Muscle of leg (tissue), 3 donors: ENCODE measurements at regions not wholly inside any gene's neighbourhood (a gene's known extent, or its start where the extent isn't known, plus 50 kb on each side); places are given as distances from the start of the nearest gene placed in this dataset.

Source experiments
- DNase-seq: peaks from one replicate; pipeline ENCODE4 v3.0.0; 2013
- H3K27ac ChIP-seq: one replicate; pipeline ENCODE4 v1.5.1; 2013; ENCODE audit warnings: mild to moderate bottlenecking, low read length, control low read depth
- H3K27me3 ChIP-seq: one replicate; pipeline ENCODE4 v1.6.1; 2013; ENCODE audit warnings: low read length; ENCODE audit not compliant: control insufficient read depth, insufficient read depth
- H3K36me3 ChIP-seq: one replicate; pipeline ENCODE4 v1.6.1; 2013; ENCODE audit warnings: low read length; ENCODE audit not compliant: control insufficient read depth, insufficient read depth
- H3K4me1 ChIP-seq: one replicate; pipeline ENCODE4 v1.6.1; 2013; ENCODE audit warnings: low read length; ENCODE audit not compliant: control insufficient read depth, insufficient read depth
- H3K4me3 ChIP-seq: one replicate; pipeline ENCODE4 v1.5.1; 2013; ENCODE audit warnings: low read length, control low read depth
- H3K9me3 ChIP-seq: replicated peaks from 2 replicates; pipeline ENCODE4 v1.6.1; 2013; ENCODE audit warnings: low read depth, low read length; ENCODE audit not compliant: control insufficient read depth
- WGBS: methylation state at CpG from one replicate; pipeline ENCODE4 v1.1.5; 2013; ENCODE audit warnings: missing lambda C conversion rate; ENCODE audit not compliant: insufficient coverage; 5-methylcytosine and 5-hydroxymethylcytosine counted together

- no peaks in the 10 kb centered on the region for H3K9me3 ChIP-seq
- H3K27me3 ChIP-seq = peaks cover 2% of the 10 kb centered on the region
- DNase-seq = no peak
- peaks cover 11% of the 10 kb centered on the region for H3K4me1 ChIP-seq
- no peaks in the 10 kb centered on the region for H3K36me3 ChIP-seq
- H3K27ac ChIP-seq = no peak overlapping the region
- no peak overlapping the region for H3K4me3 ChIP-seq
- no CpG with 5 or more reads among the region's 1 CpG for WGBS
Measured at GRCh38 chr10:128307820-128308219, 181.6 kb upstream of the MKI67 start.

- Histone ChIP-seq H3K27me3 (peaks cover 2% of the 10 kb centered on the region), H3K27ac (no peak overlapping the region), H3K4me1 (peaks cover 12% of the 10 kb centered on the region), H3K9me3 (no peaks in the 10 kb centered on the region), H3K36me3 (no peaks in the 10 kb centered on the region), H3K4me3 (no peak overlapping the region)
- DNase-seq = no peak
- 57% methylated on average over 5 of the region's 9 CpGs for WGBS
Measured at GRCh38 chr10:128310971-128311658, 184.9 kb upstream of the MKI67 start.

GRCh38 chr10:128312250-128312649 lies 186.0 kb upstream of the MKI67 start:
- no peak overlapping the region for H3K27ac ChIP-seq
- peaks cover 2% of the 10 kb centered on the region for H3K27me3 ChIP-seq
- 75% methylated on average over 5 of the region's 7 CpGs for WGBS
- DNase-seq = no peak
- peaks cover 8% of the 10 kb centered on the region for H3K4me1 ChIP-seq
- H3K4me3 ChIP-seq = no peak overlapping the region
- H3K36me3 ChIP-seq = no peaks in the 10 kb centered on the region
- H3K9me3 ChIP-seq = no peaks in the 10 kb centered on the region

- peaks cover 2% of the 10 kb centered on the region for H3K27me3 ChIP-seq
- H3K36me3 ChIP-seq = no peaks in the 10 kb centered on the region
- no peak overlapping the region for H3K4me3 ChIP-seq
- peaks cover 19% of the 10 kb centered on the region for H3K4me1 ChIP-seq
- DNase-seq = no peak
- no CpG with 5 or more reads among the region's 1 CpG for WGBS
- no peaks in the 10 kb centered on the region for H3K9me3 ChIP-seq
- no peak overlapping the region for H3K27ac ChIP-seq
Measured at GRCh38 chr10:128314686-128315085, 188.5 kb upstream of the MKI67 start.

- Histone ChIP-seq H3K4me1 (peaks cover 19% of the 10 kb centered on the region), H3K4me3 (no peak overlapping the region), H3K9me3 (no peaks in the 10 kb centered on the region), H3K36me3 (no peaks in the 10 kb centered on the region), H3K27me3 (peaks cover 2% of the 10 kb centered on the region), H3K27ac (no peak overlapping the region)
- DNase-seq = no peak
- 64% methylated on average over 1 of the region's 6 CpGs for WGBS
Measured at GRCh38 chr10:128316121-128316726, 190.0 kb upstream of the MKI67 start.

- no peaks in the 10 kb centered on the region for H3K36me3 ChIP-seq
- no peaks in the 10 kb centered on the region for H3K9me3 ChIP-seq
- no peak overlapping the region for H3K4me3 ChIP-seq
- no peaks in the 10 kb centered on the region for H3K27me3 ChIP-seq
- WGBS = 89% methylated on average over 2 of the region's 7 CpGs
- peaks cover 18% of the 10 kb centered on the region for H3K4me1 ChIP-seq
- no peak for DNase-seq
- no peak overlapping the region for H3K27ac ChIP-seq
Measured at GRCh38 chr10:128316925-128317324, 190.7 kb upstream of the MKI67 start.

GRCh38 chr10:128318366-128318765 lies 192.1 kb upstream of the MKI67 start:
- Histone ChIP-seq H3K36me3 (no peaks in the 10 kb centered on the region), H3K27ac (peak overlapping the region; percentile 77), H3K4me1 (peaks cover 17% of the 10 kb centered on the region), H3K27me3 (no peaks in the 10 kb centered on the region), H3K9me3 (no peaks in the 10 kb centered on the region), H3K4me3 (no peak overlapping the region)
- no peak for DNase-seq
- 83% methylated on average over 7 of the region's 10 CpGs for WGBS

GRCh38 chr10:128318913-128319312 lies 192.7 kb upstream of the MKI67 start:
- Histone ChIP-seq H3K27ac (peak overlapping the region; percentile 77), H3K36me3 (no peaks in the 10 kb centered on the region), H3K4me1 (peaks cover 16% of the 10 kb centered on the region), H3K4me3 (no peak overlapping the region), H3K9me3 (no peaks in the 10 kb centered on the region), H3K27me3 (no peaks in the 10 kb centered on the region)
- 42% methylated on average over 4 of the region's 4 CpGs for WGBS
- DNase-seq = peak; percentile 75

GRCh38 chr10:128322106-128322505 lies 195.9 kb upstream of the MKI67 start:
- Histone ChIP-seq H3K27ac (no peak overlapping the region), H3K27me3 (peaks cover 2% of the 10 kb centered on the region)
- WGBS = 93% methylated on average over 7 of the region's 7 CpGs

GRCh38 chr10:128322950-128323349 lies 196.7 kb upstream of the MKI67 start:
- DNase-seq = no peak
- H3K27me3 ChIP-seq = peaks cover 2% of the 10 kb centered on the region
- WGBS = 100% methylated on average over 1 of the region's 1 CpG
- H3K9me3 ChIP-seq = peaks cover 8% of the 10 kb centered on the region
- H3K36me3 ChIP-seq = no peaks in the 10 kb centered on the region
- peaks cover 22% of the 10 kb centered on the region for H3K4me1 ChIP-seq
- H3K4me3 ChIP-seq = no peak overlapping the region
- H3K27ac ChIP-seq = no peak overlapping the region

More at GRCh38 chr10:128322106-128322505, 195.9 kb upstream of the MKI67 start:
- Histone ChIP-seq H3K4me3 (no peak overlapping the region), H3K4me1 (peaks cover 22% of the 10 kb centered on the region), H3K9me3 (peaks cover 2% of the 10 kb centered on the region), H3K36me3 (no peaks in the 10 kb centered on the region)
- no peak for DNase-seq
